GM18867 (cell line): ENCODE measurements at regions not wholly inside any gene's neighbourhood (a gene's known extent, or its start where the extent isn't known, plus 50 kb on each side); places are given as distances from the start of the nearest gene placed in this dataset.
"Not testable (repeated sequence)": the region's sequence is repeated elsewhere in the genome, so short reads cannot be mapped to it uniquely, and the experiment has no call there.

Experiments used
- ATAC-seq: cut with Tn5 transposase; IDR thresholded peaks from one replicate; pipeline ENCODE4 v1.9.1; 2021; ENCODE audit warnings: mild to moderate bottlenecking, moderate library complexity; ENCODE audit not compliant: unreplicated experiment

GRCh38 chr7:26083113-26083512 is 68.9 kb upstream of the NFE2L3 start:
- no peak for ATAC-seq

- no peak for ATAC-seq
These were observed 67.6 kb upstream of the NFE2L3 start for GRCh38 chr7:26084418-26084817.

GRCh38 chr7:26085771-26086170 is 66.2 kb upstream of the NFE2L3 start:
- ATAC-seq = no peak

- no peak for ATAC-seq
These were observed 64.5 kb upstream of the NFE2L3 start for GRCh38 chr7:26087321-26088091.

- not testable (repeated sequence) for ATAC-seq
These were observed 62.5 kb upstream of the NFE2L3 start for GRCh38 chr7:26089469-26089868.

GRCh38 chr7:26090927-26091519 is 61.0 kb upstream of the NFE2L3 start:
- ATAC-seq = no peak

- no peak for ATAC-seq
These were observed 60.1 kb upstream of the NFE2L3 start for GRCh38 chr7:26091933-26092332.

- ATAC-seq = no peak
These were observed 59.0 kb upstream of the NFE2L3 start for GRCh38 chr7:26093023-26093422.

GRCh38 chr7:26096136-26096535 is 55.9 kb upstream of the NFE2L3 start:
- no peak for ATAC-seq

- ATAC-seq = no peak
These were observed 53.9 kb upstream of the NFE2L3 start for GRCh38 chr7:26097837-26098668.

- no peak for ATAC-seq
These were observed 52.8 kb upstream of the NFE2L3 start for GRCh38 chr7:26099236-26099635.

- no peak for ATAC-seq
These were observed 51.3 kb upstream of the NFE2L3 start for GRCh38 chr7:26100406-26101339.

- no peak for ATAC-seq
These were observed 50.4 kb upstream of the NFE2L3 start for GRCh38 chr7:26101361-26102151.

GRCh38 chr7:26102176-26102575 is 49.8 kb upstream of the NFE2L3 start:
- no peak for ATAC-seq
